Sigmoid colon (tissue), 6 donors: ENCODE measurements at regions not wholly inside any gene's neighbourhood (a gene's known extent, or its start where the extent isn't known, plus 50 kb on each side); places are given as distances from the start of the nearest gene placed in this dataset.
A peak's percentile ranks its signal among the peaks of the same experiment; 100 is the strongest.

Source experiments
- DNase-seq: peaks from one replicate; pipeline ENCODE4 v3.0.0-alpha.2; 2019
- H3K27ac ChIP-seq, 4 donors: fragments of 200-600 bp; sonication (generic); one replicate each; pipeline ENCODE4 v1.5.1; 2016 to 2019; ENCODE audit warnings: mild to moderate bottlenecking in 1 of 4
- H3K27me3 ChIP-seq, 3 donors: fragments of 200-600 bp; sonication (generic); one replicate each; pipeline ENCODE4 v1.5.1; 2019; ENCODE audit warnings: mild to moderate bottlenecking in 1 of 3
- H3K36me3 ChIP-seq, 4 donors: fragments of 200-600 bp; sonication (generic); one replicate each; pipeline ENCODE4 v1.5.1; 2016 to 2019
- H3K4me1 ChIP-seq, 4 donors: fragments of 200-600 bp; sonication (generic); one replicate each; pipeline ENCODE4 v1.5.1; 2017 to 2019
- H3K4me3 ChIP-seq, 4 donors: fragments of 200-600 bp; sonication (generic); one replicate each; pipeline ENCODE4 v1.5.1; 2017 to 2019; ENCODE audit warnings: mild to moderate bottlenecking in 2 of 4, moderate library complexity in 1 of 4
- H3K9me3 ChIP-seq, 4 donors: fragments of 200-600 bp in 3 of 4; sonication (generic) in 3 of 4; one replicate each; pipeline versions ENCODE4 v1.5.1 to v1.6.1; 2013 to 2019
- CTCF ChIP-seq, 4 experiments: fragments of 450-650 bp in 3 of 4; fragments of 200-600 bp in 1 of 4; IDR thresholded peaks; one replicate each; pipeline ENCODE4 v1.5.1; 2016 to 2019; ENCODE audit warnings: antibody characterized with exemption in 4 of 4, mild to moderate bottlenecking in 3 of 4, moderate library complexity in 2 of 4
- EP300 ChIP-seq, 4 donors: sonication (generic); formaldehyde crosslinking; IDR thresholded peaks; one replicate each; pipeline ENCODE4 v1.6.1; 2017; ENCODE audit warnings: antibody characterized with exemption in 4 of 4
- POLR2A ChIP-seq, 2 donors: fragments of 450-650 bp; IDR thresholded peaks; one replicate each; pipeline ENCODE4 v1.6.1; 2016; ENCODE audit warnings: antibody characterized with exemption in 2 of 2, mild to moderate bottlenecking in 2 of 2, moderate library complexity in 2 of 2
- POLR2AphosphoS5 ChIP-seq, 4 donors: sonication (generic); formaldehyde crosslinking; IDR thresholded peaks; one replicate each; pipeline ENCODE4 v1.6.1; 2017; ENCODE audit warnings: antibody characterized with exemption in 4 of 4
- WGBS, 2 donors: extraction: QIAGEN DNeasy Blood & Tissue Kit; methylation state at CpG; one replicate each; pipeline ENCODE4 v1.1.7; 2013; 5-methylcytosine and 5-hydroxymethylcytosine counted together
- intact Hi-C: fragments of 100-400 bp; cut with DNase I; formaldehyde crosslinking; loops from one replicate; pipeline ENCODE4 v1.15.1; 2023
- donor health status: healthy with polysubstance abuse.
- donor health status: healthy.

- Histone ChIP-seq H3K4me3 (no peak overlapping the region), H3K36me3 (no peaks in the 10 kb centered on the region), H3K4me1 (peaks cover 0 to 18% (median 11%) of the 10 kb centered on the region in 4 donors), H3K9me3 (no peaks in the 10 kb centered on the region), H3K27me3 (no peaks in the 10 kb centered on the region), H3K27ac (peak overlapping the region; percentile 96 to 99 (median 98))
- no peak for DNase-seq
- intact Hi-C loops: loop anchor here (2.0 kb wide), 1 partner anchor 26 kb away; no protein-coding TSS in a partner anchor
- WGBS, 2 donors: 90 to 94% methylated on average over 5 of the region's 5 CpGs
- TF ChIP-seq EP300 (IDR thresholded peaks at IDR 0.05): no peak
- no peak for TF ChIP-seq POLR2AphosphoS5 (IDR thresholded peaks at IDR 0.05)
- no peak for TF ChIP-seq POLR2A (IDR thresholded peaks at IDR 0.05)
- TF ChIP-seq CTCF (IDR thresholded peaks at IDR 0.05): no peak
Measured at GRCh38 chr22:41023299-41023623, 69.1 kb upstream of the EP300 start.

GRCh38 chr22:41028841-41029240 lies 63.6 kb upstream of the EP300 start:
- Histone ChIP-seq H3K27me3 (no peaks in the 10 kb centered on the region), H3K4me1 (no peaks in the 10 kb centered on the region), H3K4me3 (no peak overlapping the region), H3K27ac (peak overlapping the region; percentile 22 to 29 (median 26)), H3K9me3 (no peaks in the 10 kb centered on the region), H3K36me3 (no peaks in the 10 kb centered on the region)
- intact Hi-C loops: no loop called here
- DNase-seq: no peak
- WGBS, 2 donors: 80% methylated on average over 3 of the region's 3 CpGs
- TF ChIP-seq POLR2AphosphoS5 (IDR thresholded peaks at IDR 0.05): no peak
- TF ChIP-seq CTCF (IDR thresholded peaks at IDR 0.05): no peak
- no peak for TF ChIP-seq EP300 (IDR thresholded peaks at IDR 0.05)
- no peak for TF ChIP-seq POLR2A (IDR thresholded peaks at IDR 0.05)

- TF ChIP-seq POLR2AphosphoS5 (IDR thresholded peaks at IDR 0.05) (no peak), CTCF (IDR thresholded peaks at IDR 0.05) (no peak), EP300 (IDR thresholded peaks at IDR 0.05) (no peak), POLR2A (IDR thresholded peaks at IDR 0.05) (no peak)
- Histone ChIP-seq H3K4me3 (no peak overlapping the region), H3K27me3 (no peaks in the 10 kb centered on the region), H3K9me3 (no peaks in the 10 kb centered on the region), H3K36me3 (no peaks in the 10 kb centered on the region), H3K27ac (no peak overlapping the region), H3K4me1 (no peaks in the 10 kb centered on the region)
- intact Hi-C loops: no loop called here
- no peak for DNase-seq
- WGBS, 2 donors: 90% methylated on average over 4 of the region's 4 CpGs
Measured at GRCh38 chr22:41030891-41031290, 61.5 kb upstream of the EP300 start.

GRCh38 chr22:41034706-41035105 lies 57.7 kb upstream of the EP300 start:
- DNase-seq: no peak
- H3K27ac ChIP-seq: no peak overlapping the region
- H3K27me3 ChIP-seq: no peaks in the 10 kb centered on the region
- TF ChIP-seq CTCF (IDR thresholded peaks at IDR 0.05): no peak
- no peak for TF ChIP-seq POLR2AphosphoS5 (IDR thresholded peaks at IDR 0.05)
- TF ChIP-seq POLR2A (IDR thresholded peaks at IDR 0.05): no peak
- TF ChIP-seq EP300 (IDR thresholded peaks at IDR 0.05): no peak
- no peaks in the 10 kb centered on the region for H3K4me1 ChIP-seq
- H3K9me3 ChIP-seq: no peaks in the 10 kb centered on the region
- intact Hi-C loops: no loop called here
- H3K4me3 ChIP-seq: no peak overlapping the region
- WGBS, 2 donors: 82 to 88% methylated on average over 4 of the region's 4 CpGs
- H3K36me3 ChIP-seq: no peaks in the 10 kb centered on the region

- 87 to 89% methylated on average over 7 of the region's 7 CpGs for WGBS, 2 donors
- intact Hi-C loops: no loop called here
- Histone ChIP-seq H3K36me3 (no peaks in the 10 kb centered on the region), H3K27me3 (no peaks in the 10 kb centered on the region), H3K4me3 (no peak overlapping the region), H3K9me3 (no peaks in the 10 kb centered on the region), H3K4me1 (no peaks in the 10 kb centered on the region), H3K27ac (no peak overlapping the region)
- no peak for DNase-seq
- TF ChIP-seq CTCF (IDR thresholded peaks at IDR 0.05): no peak
- no peak for TF ChIP-seq POLR2AphosphoS5 (IDR thresholded peaks at IDR 0.05)
Measured at GRCh38 chr22:41036924-41037323, 55.5 kb upstream of the EP300 start.
